ENCODE measurements at regions not wholly inside any gene's neighbourhood (a gene's known extent, or its start where the extent isn't known, plus 50 kb on each side); places are given as distances from the start of the nearest gene placed in this dataset.

GRCh38 chr2:188848887-188849435, 125.2 kb upstream of the COL3A1 start:
- no peaks in the 10 kb centered on the region for H3K27me3 Mint-ChIP-seq (ENCODE audit: insufficient read depth, unreplicated experiment)
- POLR2A ChIA-PET: no interaction called here
- no peak overlapping the region for H3K27ac Mint-ChIP-seq (ENCODE audit: low read depth, unreplicated experiment)
- intact Hi-C loops (cut with micrococcal nuclease): no loop called here
- no peak for TF ChIP-seq CTCF (IDR thresholded peaks at IDR 0.05; ENCODE audit: unreplicated experiment)
- H3K9me3 Mint-ChIP-seq (ENCODE audit: unreplicated experiment): peaks cover 8% of the 10 kb centered on the region
- no peak overlapping the region for H3K4me3 Mint-ChIP-seq (ENCODE audit: unreplicated experiment)
- no TSS peak for BruUV-seq (replicated peaks)
- no peak for DNase-seq (ENCODE audit: unreplicated experiment)
- peaks cover 6% of the 10 kb centered on the region for H3K4me1 Mint-ChIP-seq (ENCODE audit: insufficient read depth, unreplicated experiment)
- CTCF ChIA-PET: no interaction called here
- no peaks in the 10 kb centered on the region for H3K36me3 Mint-ChIP-seq (ENCODE audit: insufficient read depth, unreplicated experiment)

GRCh38 chr2:188850786-188851185, 123.4 kb upstream of the COL3A1 start:
- Mint-ChIP-seq H3K27ac (ENCODE audit: low read depth, unreplicated experiment) (no peak overlapping the region), H3K36me3 (ENCODE audit: insufficient read depth, unreplicated experiment) (no peaks in the 10 kb centered on the region), H3K4me1 (ENCODE audit: insufficient read depth, unreplicated experiment) (peaks cover 6% of the 10 kb centered on the region), H3K27me3 (ENCODE audit: insufficient read depth, unreplicated experiment) (no peaks in the 10 kb centered on the region), H3K4me3 (ENCODE audit: unreplicated experiment) (no peak overlapping the region), H3K9me3 (ENCODE audit: unreplicated experiment) (peaks cover 2% of the 10 kb centered on the region)
- intact Hi-C loops (cut with micrococcal nuclease): no loop called here
- ChIA-PET POLR2A (no interaction called here), CTCF (no interaction called here)
- BruUV-seq (replicated peaks): no TSS peak
- no peak for DNase-seq (ENCODE audit: unreplicated experiment)
- TF ChIP-seq CTCF (IDR thresholded peaks at IDR 0.05; ENCODE audit: unreplicated experiment): no peak

GRCh38 chr2:188851311-188851710, 122.9 kb upstream of the COL3A1 start:
- intact Hi-C loops (cut with micrococcal nuclease): no loop called here
- Mint-ChIP-seq H3K27ac (ENCODE audit: low read depth, unreplicated experiment) (no peak overlapping the region), H3K4me1 (ENCODE audit: insufficient read depth, unreplicated experiment) (peaks cover 6% of the 10 kb centered on the region), H3K9me3 (ENCODE audit: unreplicated experiment) (no peaks in the 10 kb centered on the region), H3K36me3 (ENCODE audit: insufficient read depth, unreplicated experiment) (no peaks in the 10 kb centered on the region), H3K4me3 (ENCODE audit: unreplicated experiment) (no peak overlapping the region), H3K27me3 (ENCODE audit: insufficient read depth, unreplicated experiment) (no peaks in the 10 kb centered on the region)
- no peak for DNase-seq (ENCODE audit: unreplicated experiment)
- POLR2A ChIA-PET: no interaction called here
- TF ChIP-seq CTCF (IDR thresholded peaks at IDR 0.05; ENCODE audit: unreplicated experiment): no peak
- BruUV-seq (replicated peaks): no TSS peak
- CTCF ChIA-PET: no interaction called here

GRCh38 chr2:188851826-188852225, 122.3 kb upstream of the COL3A1 start:
- Mint-ChIP-seq H3K4me1 (ENCODE audit: insufficient read depth, unreplicated experiment) (peaks cover 6% of the 10 kb centered on the region), H3K27me3 (ENCODE audit: insufficient read depth, unreplicated experiment) (no peaks in the 10 kb centered on the region), H3K36me3 (ENCODE audit: insufficient read depth, unreplicated experiment) (no peaks in the 10 kb centered on the region), H3K27ac (ENCODE audit: low read depth, unreplicated experiment) (no peak overlapping the region), H3K4me3 (ENCODE audit: unreplicated experiment) (no peak overlapping the region), H3K9me3 (ENCODE audit: unreplicated experiment) (no peaks in the 10 kb centered on the region)
- ChIA-PET CTCF (interaction anchor here (0.5 kb wide), 1 partner anchor 18 kb away, joined by 3 read pairs; no protein-coding TSS in a partner anchor), POLR2A (interaction anchor here (1.5 kb wide), 1 partner anchor 9 kb away, joined by 4 read pairs; no protein-coding TSS in a partner anchor)
- no peak for TF ChIP-seq CTCF (IDR thresholded peaks at IDR 0.05; ENCODE audit: unreplicated experiment)
- intact Hi-C loops (cut with micrococcal nuclease): no loop called here
- DNase-seq (ENCODE audit: unreplicated experiment): no peak
- BruUV-seq (replicated peaks): no TSS peak
